GM12878 (cell line): ENCODE measurements at regions not wholly inside any gene's neighbourhood (a gene's known extent, or its start where the extent isn't known, plus 50 kb on each side); places are given as distances from the start of the nearest gene placed in this dataset.

Source experiments
- ATAC-seq: fragments of 200-7000 bp; cut with Tn5 transposase; 3 replicates; pipeline ENCODE4 v1.9.1; 2020; ENCODE audit warnings: mild to moderate bottlenecking, moderate library complexity
- BruUV-seq: library from RNA; stranded (reverse); fragments of 400-500 nt; replicated peaks from 2 replicates; lab custom pipeline; 2021; lab: Mats Ljungman, UMichigan
- CTCF ChIA-PET: fragments of 300-600 bp; sonication (Branson Sonifier 250); formaldehyde crosslinking; extraction: SDS; loops from one replicate; lab custom pipeline; 2021; ENCODE audit warnings: inconsistent platforms; lab: Yijun Ruan, JAX
- POLR2A ChIA-PET: fragments of 350-600 bp; formaldehyde crosslinking; extraction: SDS; loops from one replicate; lab custom pipeline; 2021; ENCODE audit warnings: inconsistent platforms; lab: Charles Lee
- RAD21 ChIA-PET: fragments of 300-600 bp; sonication (Branson Sonifier 250); formaldehyde crosslinking; loops from one replicate; lab custom pipeline; 2023; ENCODE audit warnings: antibody characterized with exemption; ENCODE audit not compliant: unreplicated experiment; lab: Charles Lee
- SMC1A ChIA-PET: fragments of 300-600 bp; sonication (Branson Sonifier 250); formaldehyde crosslinking; loops from one replicate; lab custom pipeline; 2023; ENCODE audit not compliant: unreplicated experiment, uncharacterized antibody; lab: Charles Lee
- DNase-seq: peaks from one replicate; pipeline ENCODE4 v3.0.0-alpha.2; 2011; ENCODE audit warnings: low read depth, low spot score
- FAIRE-seq: peaks from 3 replicates; lab custom pipeline; 2011; peaks lifted over from hg19 to GRCh38; lab: Jason Lieb, UNC
- H2AFZ ChIP-seq: 2 replicates; pipeline ENCODE4 v1.6.0; 2011; ENCODE audit warnings: low read depth, low read length, control low read depth; ENCODE audit not compliant: control insufficient read depth
- H3K27ac ChIP-seq: 2 replicates; pipeline ENCODE4 v1.5.1; 2011; ENCODE audit warnings: control low read depth; ENCODE audit not compliant: control insufficient read depth, insufficient read depth
- H3K27me3 ChIP-seq, 2 experiments: replicated peaks in 1 of 2; 2 replicates each; pipeline versions ENCODE4 v1.6.0 to v1.6.1; 2011; ENCODE audit warnings: low read length in 1 of 2; ENCODE audit not compliant: control insufficient read depth in 2 of 2, insufficient read depth in 2 of 2
- H3K36me3 ChIP-seq, 2 experiments: 2 replicates each; pipeline ENCODE4 v1.5.1; 2011; ENCODE audit warnings: low read length in 1 of 2; ENCODE audit not compliant: control insufficient read depth in 2 of 2, insufficient read depth in 2 of 2
- H3K4me1 ChIP-seq: 2 replicates; pipeline ENCODE4 v1.6.1; 2011; ENCODE audit warnings: mild to moderate bottlenecking, low read length, moderate library complexity, mixed read lengths; ENCODE audit not compliant: control insufficient read depth, insufficient read depth
- H3K4me2 ChIP-seq: 2 replicates; pipeline ENCODE4 v1.6.0; 2011; ENCODE audit warnings: control low read depth; ENCODE audit not compliant: control insufficient read depth, insufficient read depth
- H3K4me3 ChIP-seq: fragments of 200-600 bp; sonication (generic); 2 replicates; pipeline ENCODE4 v1.5.1; 2016
- H3K79me2 ChIP-seq: 2 replicates; pipeline ENCODE4 v1.6.0; 2011; ENCODE audit warnings: low read length; ENCODE audit not compliant: control insufficient read depth, insufficient read depth
- H3K9ac ChIP-seq: 2 replicates; pipeline ENCODE4 v1.8.0; 2011; ENCODE audit warnings: low read length, control low read depth, mixed read lengths; ENCODE audit not compliant: control insufficient read depth, insufficient read depth
- H3K9me3 ChIP-seq: replicated peaks from 3 replicates; pipeline ENCODE4 v1.5.1; 2011; ENCODE audit warnings: mild to moderate bottlenecking, low read length; ENCODE audit not compliant: control insufficient read depth, insufficient read depth
- H4K20me1 ChIP-seq: 2 replicates; pipeline ENCODE4 v1.6.0; 2011; ENCODE audit not compliant: control insufficient read depth, insufficient read depth
- CTCF ChIP-seq, 3 experiments: IDR thresholded peaks in 2 of 3; conservative IDR thresholded peaks in 1 of 3; 2 replicates each; pipeline ENCODE4 v1.5.1; 2011; ENCODE audit warnings: low read depth in 3 of 3, low read length in 3 of 3, mild to moderate bottlenecking in 3 of 3, control low read depth in 2 of 3, moderate library complexity in 2 of 3, inconsistent platforms in 1 of 3, mixed read lengths in 1 of 3; ENCODE audit not compliant: control insufficient read depth in 2 of 3, insufficient read depth in 1 of 3; ENCODE audit errors: extremely low read depth in 1 of 3
- IRF3 ChIP-seq: fragments of 450-650 bp; IDR thresholded peaks from 2 replicates; pipeline ENCODE4 v1.6.1; 2014; ENCODE audit warnings: mild to moderate bottlenecking
- RAD21 ChIP-seq: IDR thresholded peaks from 2 replicates; pipeline ENCODE4 v1.6.1; 2011; ENCODE audit warnings: mild to moderate bottlenecking, low read depth, low read length, moderate library complexity; ENCODE audit not compliant: insufficient read depth
- RELA ChIP-seq: fragments of 450-650 bp; IDR thresholded peaks from 2 replicates; pipeline ENCODE4 v1.8.0; 2014; ENCODE audit warnings: borderline replicate concordance; ENCODE audit not compliant: partially characterized antibody
- WGBS: methylation state at CpG from one replicate; pipeline ENCODE4 v1.1.6; 2016; ENCODE audit warnings: low lambda C conversion rate; ENCODE audit not compliant: insufficient replicate concordance, insufficient coverage; ENCODE audit errors: missing lambda C conversion rate; 5-methylcytosine and 5-hydroxymethylcytosine counted together
- in situ Hi-C: fragments of 300-500 bp; cut with MboI; formaldehyde crosslinking; loops from 9 replicates; pipeline ENCODE4 v1.14.3; 2018; ENCODE audit warnings: mixed read lengths
- intact Hi-C: fragments of 100-400 bp; cut with micrococcal nuclease; formaldehyde crosslinking; loops from one replicate; pipeline ENCODE4 v1.14.2; 2022; ENCODE audit not compliant: unreplicated experiment

GRCh38 chr16:77043076-77043475 lies 147.9 kb upstream of the MON1B start:
- 100% methylated on average over 1 of the region's 1 CpG for WGBS
- Histone ChIP-seq H3K4me1 (no peaks in the 10 kb centered on the region), H3K4me2 (no peak overlapping the region), H3K4me3 (no peak overlapping the region), H3K36me3 (no peaks in the 10 kb centered on the region), H3K79me2 (no peaks in the 10 kb centered on the region), H3K27ac (no peak overlapping the region), H3K9me3 (no peaks in the 10 kb centered on the region), H4K20me1 (no peaks in the 10 kb centered on the region), H3K27me3 (no peaks in the 10 kb centered on the region), H3K9ac (no peak overlapping the region), H2AFZ (no peak overlapping the region)
- FAIRE-seq, result no peak
- ATAC-seq, result peak; percentile 40; the same call in 2 of the 3 replicates
- intact Hi-C loops, result loop anchor here (10.0 kb wide), 1 partner anchor 378 kb away; no protein-coding TSS in a partner anchor
- POLR2A ChIA-PET, result no interaction called here
- BruUV-seq, result no TSS peak
- TF ChIP-seq RAD21 (peak; percentile 25; the same call in 1 of the 2 replicates), CTCF (IDR thresholded peaks at IDR 0.05 in 2 of 3, conservative IDR thresholded peaks at IDR 0.05 in 1 of 3; ENCODE audit: control insufficient read depth in 2 of 3, extremely low read depth in 1 of 3, insufficient read depth in 1 of 3, low read depth in 3 of 3, low read length in 3 of 3) (peak; percentile 13 to 35 (median 16); a peak in 2 of 6 replicates), RELA (no peak), IRF3 (no peak)
- DNase-seq, result no peak
- RAD21 ChIA-PET, result no interaction called here
- SMC1A ChIA-PET, result interaction anchor here (0.8 kb wide), 1 partner anchor 10 kb away, joined by 3 read pairs; no protein-coding TSS in a partner anchor
- CTCF ChIA-PET, result interaction anchor here (2.7 kb wide), 1 partner anchor 764 kb away, joined by 10 read pairs; no protein-coding TSS in a partner anchor
- in situ Hi-C loops, result no loop called here
